H1 (cell line): ENCODE measurements at regions not wholly inside any gene's neighbourhood (a gene's known extent, or its start where the extent isn't known, plus 50 kb on each side); places are given as distances from the start of the nearest gene placed in this dataset.

Source experiments
- CREB1 ChIP-seq: IDR thresholded peaks from 2 replicates; pipeline ENCODE4 v1.6.1; 2012; ENCODE audit warnings: inconsistent platforms
- CTCF ChIP-seq, 3 experiments: IDR thresholded peaks; 1 replicate in 2 of 3; 2 replicates in 1 of 3; pipeline versions ENCODE4 v1.5.1 to v1.6.1; 2011; ENCODE audit warnings: low read length in 3 of 3, mild to moderate bottlenecking in 3 of 3, inconsistent platforms in 2 of 3, low read depth in 1 of 3, moderate library complexity in 1 of 3; ENCODE audit not compliant: insufficient read depth in 1 of 3; ENCODE audit errors: control extremely low read depth in 1 of 3
- EP300 ChIP-seq, 2 experiments: IDR thresholded peaks; 1 replicate in 1 of 2; 2 replicates in 1 of 2; pipeline ENCODE4 v1.6.1; 2011 to 2012; ENCODE audit warnings: low read depth in 2 of 2, low read length in 2 of 2, mild to moderate bottlenecking in 2 of 2, borderline replicate concordance in 1 of 2, inconsistent platforms in 1 of 2, moderate library complexity in 1 of 2
- EZH2 ChIP-seq: fragments of 200-600 bp; sonication (generic); IDR thresholded peaks from 2 replicates; pipeline ENCODE4 v1.7.1; 2012; ENCODE audit warnings: low read depth, mild to moderate bottlenecking, moderate library complexity, low read length, inconsistent platforms; ENCODE audit not compliant: severe bottlenecking
- KDM1A ChIP-seq: fragments of 200-600, 300-600 bp; sonication (generic); IDR thresholded peaks from 2 replicates; pipeline ENCODE4 v1.7.1; 2016; ENCODE audit warnings: mild to moderate bottlenecking, low read length, borderline replicate concordance
- POLR2A ChIP-seq, 2 experiments: IDR thresholded peaks; 1 replicate in 1 of 2; 2 replicates in 1 of 2; pipeline ENCODE4 v1.6.1; 2011; ENCODE audit warnings: low read depth in 2 of 2, low read length in 2 of 2, mild to moderate bottlenecking in 2 of 2; ENCODE audit errors: control extremely low read depth in 1 of 2
- RAD21 ChIP-seq, 2 experiments: IDR thresholded peaks in 1 of 2; conservative IDR thresholded peaks in 1 of 2; 2 replicates each; pipeline ENCODE4 v1.6.1; 2011; ENCODE audit warnings: low read depth in 2 of 2, low read length in 2 of 2, improper control_type of control experiment in 1 of 2, inconsistent platforms in 1 of 2, mild to moderate bottlenecking in 1 of 2, moderate library complexity in 1 of 2
- SIN3A ChIP-seq, 2 experiments: IDR thresholded peaks in 1 of 2; conservative IDR thresholded peaks in 1 of 2; 2 replicates each; pipeline ENCODE4 v1.6.1; 2011 to 2012; ENCODE audit warnings: low read length in 2 of 2, improper control_type of control experiment in 1 of 2, low read depth in 1 of 2, mild to moderate bottlenecking in 1 of 2
- SP1 ChIP-seq: IDR thresholded peaks from 2 replicates; pipeline ENCODE4 v1.6.1; 2011; ENCODE audit warnings: low read depth, low read length
- SRF ChIP-seq: IDR thresholded peaks from 2 replicates; pipeline ENCODE4 v1.6.1; 2011; ENCODE audit warnings: mild to moderate bottlenecking, low read depth, low read length, moderate library complexity
- TAF1 ChIP-seq: IDR thresholded peaks from 2 replicates; pipeline ENCODE4 v1.6.1; 2011; ENCODE audit warnings: mild to moderate bottlenecking, low read depth, low read length
- TEAD4 ChIP-seq: IDR thresholded peaks from 2 replicates; pipeline ENCODE4 v1.6.1; 2012; ENCODE audit warnings: low read depth, low read length, inconsistent platforms, mixed read lengths
- YY1 ChIP-seq: IDR thresholded peaks from 2 replicates; pipeline ENCODE4 v1.6.1; 2011; ENCODE audit warnings: low read depth, mild to moderate bottlenecking, low read length

GRCh38 chr12:105423237-105423636 lies 92.7 kb downstream of the C12orf75 start:
- TF ChIP-seq TAF1 = no peak
- no peak for TF ChIP-seq TEAD4
- no peak for TF ChIP-seq CTCF (IDR thresholded peaks at IDR 0.05; ENCODE audit: control extremely low read depth in 1 of 3, insufficient read depth in 1 of 3, low read depth in 1 of 3, low read length in 3 of 3)
- no peak for TF ChIP-seq POLR2A (IDR thresholded peaks at IDR 0.05; ENCODE audit: control extremely low read depth in 1 of 2, low read depth in 2 of 2, low read length in 2 of 2)
- TF ChIP-seq KDM1A = no peak
- TF ChIP-seq SP1 = no peak
- TF ChIP-seq CREB1 = no peak
- no peak for TF ChIP-seq RAD21 (IDR thresholded peaks at IDR 0.05 in 1 of 2, conservative IDR thresholded peaks at IDR 0.05 in 1 of 2; ENCODE audit: low read depth in 2 of 2, low read length in 2 of 2)
- no peak for TF ChIP-seq SIN3A (conservative IDR thresholded peaks at IDR 0.05 in 1 of 2, IDR thresholded peaks at IDR 0.05 in 1 of 2; ENCODE audit: low read depth in 1 of 2, low read length in 2 of 2)
- TF ChIP-seq SRF = no peak
- TF ChIP-seq EZH2 = no peak
- no peak for TF ChIP-seq YY1
- TF ChIP-seq EP300 (IDR thresholded peaks at IDR 0.05; ENCODE audit: borderline replicate concordance in 1 of 2, low read depth in 2 of 2, low read length in 2 of 2) = no peak
